ENCODE measurements at regions not wholly inside any gene's neighbourhood (a gene's known extent, or its start where the extent isn't known, plus 50 kb on each side); places are given as distances from the start of the nearest gene placed in this dataset.

GRCh38 chrX:7244405-7244804 lies 96.5 kb upstream of the PUDP start:
- no peak overlapping the region for H3K27ac ChIP-seq
- 87 to 89% methylated on average over 3 of the region's 3 CpGs for WGBS, 2 donors
- no peaks in the 10 kb centered on the region for H3K27me3 ChIP-seq

DNA sequence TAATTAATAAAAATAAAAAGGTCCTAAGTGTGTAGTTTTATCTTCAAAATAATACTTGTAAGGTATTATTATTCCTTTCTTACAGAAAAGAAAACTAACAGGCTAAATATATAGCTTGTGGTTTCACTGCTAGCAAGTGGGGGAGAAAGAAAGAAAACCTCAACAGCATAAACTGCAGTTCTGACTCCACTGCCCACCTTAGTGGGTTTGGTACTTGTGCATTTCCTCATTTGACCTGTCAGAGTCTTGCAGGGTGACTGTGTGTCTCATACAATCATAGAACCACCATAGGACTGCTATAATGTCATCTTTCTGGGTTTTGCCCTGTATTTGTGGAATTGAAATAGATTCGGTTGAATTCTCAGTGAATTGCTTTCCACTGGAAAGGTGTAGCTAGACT lies 94.7 kb upstream of the PUDP start:
- H3K4me1 ChIP-seq: no peaks in the 10 kb centered on the region
- intact Hi-C loops (cut with DNase I): no loop called here
- 83 to 92% methylated on average over 1 of the region's 1 CpG for WGBS, 2 donors
- H3K36me3 ChIP-seq: no peaks in the 10 kb centered on the region
- DNase-seq: no peak
- H3K27me3 ChIP-seq: no peaks in the 10 kb centered on the region
- H3K27ac ChIP-seq: no peak overlapping the region
- no peak overlapping the region for H3K4me3 ChIP-seq (replicated peaks in 1 of 3)
- H3K9me3 ChIP-seq: no peaks in the 10 kb centered on the region
- TF ChIP-seq POLR2A (IDR thresholded peaks at IDR 0.05): no peak
- TF ChIP-seq CTCF (IDR thresholded peaks at IDR 0.05): no peak

More at GRCh38 chrX:7244405-7244804, 96.5 kb upstream of the PUDP start:
- no peak for DNase-seq
- Histone ChIP-seq H3K4me1 (no peaks in the 10 kb centered on the region), H3K4me3 (replicated peaks in 1 of 3) (no peak overlapping the region), H3K9me3 (no peaks in the 10 kb centered on the region), H3K36me3 (no peaks in the 10 kb centered on the region)
- TF ChIP-seq CTCF (IDR thresholded peaks at IDR 0.05) (no peak), POLR2A (IDR thresholded peaks at IDR 0.05) (no peak)
- intact Hi-C loops (cut with DNase I): no loop called here

GRCh38 chrX:7240929-7241328 lies 93.0 kb upstream of the PUDP start:
- no peaks in the 10 kb centered on the region for H3K9me3 ChIP-seq
- intact Hi-C loops (cut with DNase I): no loop called here

GRCh38 chrX:7235071-7235470 lies 87.1 kb upstream of the PUDP start:
- intact Hi-C loops (cut with DNase I): no loop called here
- no peaks in the 10 kb centered on the region for H3K9me3 ChIP-seq
- H3K36me3 ChIP-seq: no peaks in the 10 kb centered on the region
- no peak overlapping the region for H3K27ac ChIP-seq
- TF ChIP-seq POLR2A (IDR thresholded peaks at IDR 0.05): no peak
- TF ChIP-seq CTCF (IDR thresholded peaks at IDR 0.05): no peak
- H3K4me1 ChIP-seq: no peaks in the 10 kb centered on the region
- H3K4me3 ChIP-seq (replicated peaks in 1 of 3): no peak overlapping the region
- H3K27me3 ChIP-seq: no peaks in the 10 kb centered on the region
- no peak for DNase-seq

More at GRCh38 chrX:7240929-7241328, 93.0 kb upstream of the PUDP start:
- WGBS, 2 donors: 96 to 97% methylated on average over 2 of the region's 2 CpGs
- Histone ChIP-seq H3K27ac (no peak overlapping the region), H3K4me1 (no peaks in the 10 kb centered on the region), H3K4me3 (replicated peaks in 1 of 3) (no peak overlapping the region), H3K36me3 (no peaks in the 10 kb centered on the region), H3K27me3 (no peaks in the 10 kb centered on the region)
- TF ChIP-seq POLR2A (IDR thresholded peaks at IDR 0.05): no peak
- no peak for TF ChIP-seq CTCF (IDR thresholded peaks at IDR 0.05)
- DNase-seq: no peak

- Histone ChIP-seq H3K9me3 (no peaks in the 10 kb centered on the region), H3K36me3 (no peaks in the 10 kb centered on the region), H3K27ac (no peak overlapping the region), H3K4me1 (no peaks in the 10 kb centered on the region), H3K27me3 (no peaks in the 10 kb centered on the region), H3K4me3 (replicated peaks in 1 of 3) (no peak overlapping the region)
- no peak for TF ChIP-seq POLR2A (IDR thresholded peaks at IDR 0.05)
- no peak for TF ChIP-seq CTCF (IDR thresholded peaks at IDR 0.05)
- DNase-seq: no peak
- intact Hi-C loops (cut with DNase I): no loop called here
- WGBS, 2 donors: 69 to 81% methylated on average over 4 of the region's 4 CpGs
Observed at GRCh38 chrX:7233580-7234406, 85.8 kb upstream of the PUDP start.
